ENCODE measurements at regions not wholly inside any gene's neighbourhood (a gene's known extent, or its start where the extent isn't known, plus 50 kb on each side); places are given as distances from the start of the nearest gene placed in this dataset.
"Not testable (repeated sequence)": the region's sequence is repeated elsewhere in the genome, so short reads cannot be mapped to it uniquely, and the experiment has no call there.

DNA sequence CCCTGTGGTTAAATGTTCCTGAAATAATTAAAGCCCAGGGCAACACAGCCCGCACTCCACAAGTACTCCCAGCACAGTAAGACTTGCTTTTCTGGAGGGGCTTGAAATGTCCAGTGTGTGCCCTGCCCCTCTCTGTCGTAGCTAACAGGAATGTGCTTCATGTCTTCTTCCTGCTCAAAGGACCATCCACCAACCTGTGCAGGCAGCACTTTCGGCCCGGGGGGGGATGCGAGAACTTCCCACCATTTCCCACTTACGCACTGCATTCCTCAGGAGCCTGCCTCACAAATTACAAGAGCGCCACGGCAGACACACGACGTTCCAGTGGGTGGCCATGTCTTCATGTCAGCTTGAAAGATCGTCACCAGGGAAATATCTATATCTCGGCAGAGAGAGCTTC is 70.3 kb upstream of the CLEC6A start:
- H4K5ac ChIP-seq (ENCODE audit: insufficient read length, low read depth, low read length); H2BK20ac ChIP-seq (ENCODE audit: low read length); H3K23ac ChIP-seq (ENCODE audit: insufficient read length); H3K79me2 ChIP-seq (ENCODE audit: control insufficient read depth in 1 of 2, insufficient read depth in 2 of 2, low read length in 2 of 2); H3K23me2 ChIP-seq (ENCODE audit: low read depth, low read length); H2AFZ ChIP-seq (ENCODE audit: low read length); H3K9ac ChIP-seq (replicated peaks in 1 of 4; ENCODE audit: extremely low read depth in 1 of 4, low read depth in 3 of 4, low read length in 3 of 4); H3K56ac ChIP-seq (replicated peaks; ENCODE audit: insufficient read length, low read depth, low read length); CTCF ChIA-PET (ENCODE audit: partially characterized antibody); H3K4me2 ChIP-seq (ENCODE audit: insufficient read depth in 1 of 2, low read depth in 2 of 2, low read length in 2 of 2); H3K79me1 ChIP-seq (ENCODE audit: low read depth, low read length); H2BK12ac ChIP-seq (ENCODE audit: low read depth, low read length); H3K36me3 ChIP-seq (ENCODE audit: control insufficient read depth in 2 of 4, insufficient read depth in 4 of 4, low read length in 3 of 4); H3K27ac ChIP-seq (ENCODE audit: low read depth, low read length); H2AK5ac ChIP-seq (ENCODE audit: low read depth, low read length); H3K27me3 ChIP-seq (replicated peaks in 1 of 4; ENCODE audit: control insufficient read depth in 3 of 4, extremely low read depth in 1 of 4, insufficient read depth in 3 of 4, low read length in 3 of 4); H4K8ac ChIP-seq (ENCODE audit: extremely low read depth, insufficient read depth, low read length); POLR2A ChIA-PET (ENCODE audit: partially characterized antibody); H4K91ac ChIP-seq (replicated peaks; ENCODE audit: insufficient read length, low read length); H3K4ac ChIP-seq (replicated peaks; ENCODE audit: insufficient read length, low read depth, low read length); H2BK5ac ChIP-seq (ENCODE audit: low read depth, low read length); H3K4me1 ChIP-seq (replicated peaks in 1 of 4; ENCODE audit: control insufficient read depth in 3 of 4, insufficient read depth in 4 of 4, low read length in 3 of 4); H3K9me3 ChIP-seq (ENCODE audit: insufficient read depth in 2 of 2, low read depth in 1 of 2, low read length in 1 of 2); H3K4me3 ChIP-seq (ENCODE audit: extremely low read depth in 1 of 4, insufficient read depth in 2 of 4, low read depth in 3 of 4, low read length in 4 of 4); H2BK15ac ChIP-seq (ENCODE audit: low read length); H3K18ac ChIP-seq (ENCODE audit: extremely low read depth, low read length); FAIRE-seq; H4K20me1 ChIP-seq (replicated peaks in 1 of 2; ENCODE audit: control insufficient read depth in 1 of 2, insufficient read depth in 2 of 2, low read length in 2 of 2); H3K14ac ChIP-seq (ENCODE audit: insufficient read length); H2BK120ac ChIP-seq (replicated peaks; ENCODE audit: low read depth, low read length): not testable (repeated sequence)
- peak in 1 of 2 experiments; percentile 28 for DNase-seq (ENCODE audit: low read depth in 1 of 2, low spot score in 2 of 2)
- WGBS, 2 experiments (ENCODE audit: extremely low coverage in 1 of 2, insufficient coverage in 1 of 2, insufficient read length in 1 of 2, insufficient replicate concordance in 2 of 2, low coverage in 1 of 2, low lambda C conversion rate in 2 of 2, missing lambda C conversion rate in 1 of 2), result 88% methylated on average over 12 of the region's 12 CpGs; no CpG with 5 or more reads in 1 of the 2 experiments

GRCh38 chr12:8386661-8387060 is 69.1 kb upstream of the CLEC6A start:
- H3K4me1 ChIP-seq (replicated peaks in 1 of 4; ENCODE audit: control insufficient read depth in 3 of 4, insufficient read depth in 4 of 4, low read length in 3 of 4); H4K20me1 ChIP-seq (replicated peaks in 1 of 2; ENCODE audit: control insufficient read depth in 1 of 2, insufficient read depth in 2 of 2, low read length in 2 of 2); H2BK20ac ChIP-seq (ENCODE audit: low read length); H3K79me1 ChIP-seq (ENCODE audit: low read depth, low read length); H4K91ac ChIP-seq (replicated peaks; ENCODE audit: insufficient read length, low read length); H3K79me2 ChIP-seq (ENCODE audit: control insufficient read depth in 1 of 2, insufficient read depth in 2 of 2, low read length in 2 of 2); H3K56ac ChIP-seq (replicated peaks; ENCODE audit: insufficient read length, low read depth, low read length); H3K27me3 ChIP-seq (replicated peaks in 1 of 4; ENCODE audit: control insufficient read depth in 3 of 4, extremely low read depth in 1 of 4, insufficient read depth in 3 of 4, low read length in 3 of 4); H2BK5ac ChIP-seq (ENCODE audit: low read depth, low read length); H3K14ac ChIP-seq (ENCODE audit: insufficient read length); H3K9ac ChIP-seq (replicated peaks in 1 of 4; ENCODE audit: extremely low read depth in 1 of 4, low read depth in 3 of 4, low read length in 3 of 4); H3K4me3 ChIP-seq (ENCODE audit: extremely low read depth in 1 of 4, insufficient read depth in 2 of 4, low read depth in 3 of 4, low read length in 4 of 4); H3K27ac ChIP-seq (ENCODE audit: low read depth, low read length); H2BK12ac ChIP-seq (ENCODE audit: low read depth, low read length); H3K36me3 ChIP-seq (ENCODE audit: control insufficient read depth in 2 of 4, insufficient read depth in 4 of 4, low read length in 3 of 4); H2AK5ac ChIP-seq (ENCODE audit: low read depth, low read length); H4K5ac ChIP-seq (ENCODE audit: insufficient read length, low read depth, low read length); H3K4ac ChIP-seq (replicated peaks; ENCODE audit: insufficient read length, low read depth, low read length); H4K8ac ChIP-seq (ENCODE audit: extremely low read depth, insufficient read depth, low read length); H3K9me3 ChIP-seq (ENCODE audit: insufficient read depth in 2 of 2, low read depth in 1 of 2, low read length in 1 of 2); H3K18ac ChIP-seq (ENCODE audit: extremely low read depth, low read length); POLR2A ChIA-PET (ENCODE audit: partially characterized antibody); H2BK15ac ChIP-seq (ENCODE audit: low read length); H2AFZ ChIP-seq (ENCODE audit: low read length); H3K4me2 ChIP-seq (ENCODE audit: insufficient read depth in 1 of 2, low read depth in 2 of 2, low read length in 2 of 2); H3K23me2 ChIP-seq (ENCODE audit: low read depth, low read length); CTCF ChIA-PET (ENCODE audit: partially characterized antibody); H3K23ac ChIP-seq (ENCODE audit: insufficient read length); H2BK120ac ChIP-seq (replicated peaks; ENCODE audit: low read depth, low read length); FAIRE-seq: not testable (repeated sequence)
- peak in 1 of 2 experiments; percentile 37 for DNase-seq (ENCODE audit: low read depth in 1 of 2, low spot score in 2 of 2)
- 89% methylated on average over 2 of the region's 2 CpGs; no CpG with 5 or more reads in 1 of the 2 experiments for WGBS, 2 experiments (ENCODE audit: extremely low coverage in 1 of 2, insufficient coverage in 1 of 2, insufficient read length in 1 of 2, insufficient replicate concordance in 2 of 2, low coverage in 1 of 2, low lambda C conversion rate in 2 of 2, missing lambda C conversion rate in 1 of 2)
